ENCODE measurements at regions not wholly inside any gene's neighbourhood (a gene's known extent, or its start where the extent isn't known, plus 50 kb on each side); places are given as distances from the start of the nearest gene placed in this dataset.

DNA sequence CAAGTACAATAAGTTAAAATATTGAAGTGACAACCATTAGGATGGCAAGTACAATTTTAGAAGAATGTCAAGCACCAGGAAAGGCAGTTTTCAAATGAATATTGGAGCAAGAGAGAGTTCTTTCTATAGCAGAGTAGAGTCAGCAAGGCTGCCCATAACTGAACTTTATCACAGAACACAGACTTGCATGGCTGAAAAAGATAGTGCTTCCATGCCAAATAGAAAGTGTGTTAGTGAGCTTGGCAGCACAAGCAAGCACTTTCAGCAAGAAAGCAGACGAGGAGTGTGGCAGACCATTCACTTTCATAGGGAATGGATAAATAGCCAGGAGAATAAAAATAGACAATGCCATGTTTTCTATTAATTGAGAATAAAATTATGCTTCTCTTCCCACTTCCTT lies 647.0 kb upstream of the MGAT4C start:
- H3K4me3 Mint-ChIP-seq, result no peak overlapping the region
- ChIA-PET CTCF (no interaction called here), POLR2A (no interaction called here)
- H3K27me3 Mint-ChIP-seq, result no peaks in the 10 kb centered on the region
- no peak overlapping the region for H3K27ac Mint-ChIP-seq
- no peaks in the 10 kb centered on the region for H3K9me3 Mint-ChIP-seq
- no peaks in the 10 kb centered on the region for H3K36me3 Mint-ChIP-seq (ENCODE audit: low read depth)
- no peaks in the 10 kb centered on the region for H3K4me1 Mint-ChIP-seq
- TF ChIP-seq, protein P1, sequence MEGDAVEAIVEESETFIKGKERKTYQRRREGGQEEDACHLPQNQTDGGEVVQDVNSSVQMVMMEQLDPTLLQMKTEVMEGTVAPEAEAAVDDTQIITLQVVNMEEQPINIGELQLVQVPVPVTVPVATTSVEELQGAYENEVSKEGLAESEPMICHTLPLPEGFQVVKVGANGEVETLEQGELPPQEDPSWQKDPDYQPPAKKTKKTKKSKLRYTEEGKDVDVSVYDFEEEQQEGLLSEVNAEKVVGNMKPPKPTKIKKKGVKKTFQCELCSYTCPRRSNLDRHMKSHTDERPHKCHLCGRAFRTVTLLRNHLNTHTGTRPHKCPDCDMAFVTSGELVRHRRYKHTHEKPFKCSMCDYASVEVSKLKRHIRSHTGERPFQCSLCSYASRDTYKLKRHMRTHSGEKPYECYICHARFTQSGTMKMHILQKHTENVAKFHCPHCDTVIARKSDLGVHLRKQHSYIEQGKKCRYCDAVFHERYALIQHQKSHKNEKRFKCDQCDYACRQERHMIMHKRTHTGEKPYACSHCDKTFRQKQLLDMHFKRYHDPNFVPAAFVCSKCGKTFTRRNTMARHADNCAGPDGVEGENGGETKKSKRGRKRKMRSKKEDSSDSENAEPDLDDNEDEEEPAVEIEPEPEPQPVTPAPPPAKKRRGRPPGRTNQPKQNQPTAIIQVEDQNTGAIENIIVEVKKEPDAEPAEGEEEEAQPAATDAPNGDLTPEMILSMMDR (IDR thresholded peaks at IDR 0.05), result no peak
- no peak for ATAC-seq (ENCODE audit: low read depth)
- intact Hi-C loops (cut with micrococcal nuclease), result no loop called here
- no peak for DNase-seq

DNA sequence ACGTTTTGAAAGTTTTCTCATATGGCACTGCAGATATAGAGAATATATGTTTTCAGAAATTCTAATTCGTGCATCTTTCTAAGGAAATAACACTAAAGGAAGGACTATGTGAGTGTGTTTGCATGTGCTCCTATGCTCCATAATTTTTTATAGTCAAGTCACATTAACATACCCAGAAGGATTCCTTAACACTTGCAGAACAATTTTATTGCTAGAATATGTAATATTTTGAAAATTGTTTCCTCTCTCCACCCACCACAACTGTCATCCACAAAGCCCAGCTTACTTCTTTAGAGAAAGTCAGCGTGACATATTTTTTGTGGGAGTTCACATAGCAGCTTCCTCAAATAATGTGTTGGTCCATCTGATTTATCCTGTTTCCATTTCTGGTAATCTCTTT lies 604.6 kb upstream of the MGAT4C start:
- H3K36me3 Mint-ChIP-seq (ENCODE audit: low read depth), result no peaks in the 10 kb centered on the region
- H3K27me3 Mint-ChIP-seq, result no peaks in the 10 kb centered on the region
- ChIA-PET POLR2A (no interaction called here), CTCF (no interaction called here)
- TF ChIP-seq, protein P1 (IDR thresholded peaks at IDR 0.05), result no peak
- H3K4me3 Mint-ChIP-seq, result no peak overlapping the region
- no peaks in the 10 kb centered on the region for H3K4me1 Mint-ChIP-seq
- intact Hi-C loops (cut with micrococcal nuclease), result loop anchor here (1.0 kb wide), 1 partner anchor 13 kb away; no protein-coding TSS in a partner anchor
- ATAC-seq (ENCODE audit: low read depth), result no peak
- peaks cover 2% of the 10 kb centered on the region for H3K9me3 Mint-ChIP-seq
- no peak for DNase-seq
- H3K27ac Mint-ChIP-seq, result no peak overlapping the region

DNA sequence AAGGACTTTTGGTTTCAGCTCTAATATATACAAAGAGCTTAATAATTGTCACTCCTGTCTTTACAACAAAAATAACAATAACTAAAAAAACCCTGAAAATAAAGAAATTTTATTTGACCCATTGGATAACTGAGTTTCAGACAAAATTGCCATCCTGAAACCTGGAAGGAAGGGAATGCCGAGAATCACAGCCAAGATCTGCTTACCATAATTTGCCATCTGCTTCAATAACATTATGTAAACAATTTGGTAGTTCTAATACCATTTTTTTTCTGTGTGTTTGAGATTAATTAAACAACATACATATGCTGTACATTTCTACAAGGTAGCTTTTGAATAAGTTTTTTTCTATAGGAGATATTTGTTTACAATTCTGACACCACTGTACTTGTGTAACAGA lies 596.3 kb upstream of the MGAT4C start:
- POLR2A ChIA-PET, result no interaction called here
- intact Hi-C loops (cut with micrococcal nuclease), result no loop called here

DNA sequence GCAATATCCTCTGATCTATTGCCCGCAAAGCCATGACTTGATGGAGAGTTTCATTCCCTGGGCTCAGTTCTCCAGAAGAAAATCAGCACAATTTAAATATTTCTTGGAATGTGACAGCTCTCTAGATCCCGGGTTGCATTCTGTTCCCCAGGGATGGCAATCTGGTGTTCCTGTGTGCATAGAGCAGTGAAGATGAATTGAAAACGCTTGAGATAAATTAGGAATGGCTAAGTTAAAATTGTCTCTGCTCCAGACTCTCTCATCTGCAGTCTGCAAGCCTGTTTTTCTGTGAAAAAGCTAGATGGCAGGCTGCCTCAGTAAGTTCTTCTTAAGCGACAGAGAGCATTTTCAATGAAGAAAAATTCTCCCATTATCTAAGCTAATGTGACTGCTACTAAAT lies 582.5 kb upstream of the MGAT4C start:
- H3K27ac Mint-ChIP-seq, result no peak overlapping the region
- ATAC-seq (ENCODE audit: low read depth) (no peak), DNase-seq (no peak)
- no peaks in the 10 kb centered on the region for H3K36me3 Mint-ChIP-seq (ENCODE audit: low read depth)
- TF ChIP-seq, protein P1 (IDR thresholded peaks at IDR 0.05), result no peak
- no peaks in the 10 kb centered on the region for H3K9me3 Mint-ChIP-seq
- H3K27me3 Mint-ChIP-seq, result no peaks in the 10 kb centered on the region
- no peaks in the 10 kb centered on the region for H3K4me1 Mint-ChIP-seq
- intact Hi-C loops (cut with micrococcal nuclease), result no loop called here
- no peak overlapping the region for H3K4me3 Mint-ChIP-seq
- ChIA-PET CTCF (no interaction called here), POLR2A (no interaction called here)

More for the DNA sequence above, 596.3 kb upstream of the MGAT4C start:
- Mint-ChIP-seq H3K27me3 (no peaks in the 10 kb centered on the region), H3K36me3 (ENCODE audit: low read depth) (no peaks in the 10 kb centered on the region), H3K27ac (no peak overlapping the region), H3K4me1 (no peaks in the 10 kb centered on the region), H3K4me3 (no peak overlapping the region), H3K9me3 (peaks cover 2% of the 10 kb centered on the region)
- CTCF ChIA-PET, result no interaction called here
- no peak for ATAC-seq (ENCODE audit: low read depth)
- no peak for DNase-seq
- TF ChIP-seq, protein P1 (IDR thresholded peaks at IDR 0.05), result no peak

DNA sequence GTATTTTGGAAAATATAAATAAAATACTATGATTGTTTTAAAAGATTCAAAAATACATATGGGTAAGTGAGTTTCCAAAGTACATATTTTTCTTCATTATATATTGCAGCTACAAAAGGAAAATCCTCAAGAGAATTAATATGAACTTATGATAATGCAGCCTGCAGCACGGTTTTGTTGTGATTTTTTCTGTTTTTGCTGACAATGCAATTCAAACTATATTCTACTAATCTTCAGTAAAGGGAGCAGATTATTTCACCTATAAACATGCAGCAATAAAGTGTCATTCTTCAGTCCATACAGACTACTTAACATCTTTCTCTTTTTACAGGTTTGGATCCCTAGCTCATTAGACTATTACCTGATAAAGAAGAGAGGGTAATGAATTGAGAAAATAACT lies 582.1 kb upstream of the MGAT4C start:
- DNase-seq (no peak), ATAC-seq (ENCODE audit: low read depth) (no peak)
- intact Hi-C loops (cut with micrococcal nuclease), result no loop called here
- TF ChIP-seq, protein P1 (IDR thresholded peaks at IDR 0.05), result no peak
- H3K36me3 Mint-ChIP-seq (ENCODE audit: low read depth), result no peaks in the 10 kb centered on the region
- ChIA-PET CTCF (no interaction called here), POLR2A (no interaction called here)
- no peaks in the 10 kb centered on the region for H3K4me1 Mint-ChIP-seq
- no peak overlapping the region for H3K4me3 Mint-ChIP-seq
- no peak overlapping the region for H3K27ac Mint-ChIP-seq
- H3K9me3 Mint-ChIP-seq, result no peaks in the 10 kb centered on the region
- H3K27me3 Mint-ChIP-seq, result no peaks in the 10 kb centered on the region
